Stimulated activated CD8-positive, alpha-beta memory T cell treated with anti-CD3 and anti-CD28 coated beads, Interleukin-4, amount 100 ng/mL, for 24 hours (primary cell): ENCODE measurements at regions not wholly inside any gene's neighbourhood (a gene's known extent, or its start where the extent isn't known, plus 50 kb on each side); places are given as distances from the start of the nearest gene placed in this dataset.

Source experiments
- DNase-seq: peaks from one replicate; pipeline ENCODE4 v3.0.0-alpha.2; 2020; ENCODE audit warnings: low read depth

GRCh38 chr12:124396544-124397398 lies 101.9 kb downstream of the RFLNA start:
- no peak for DNase-seq

DNA sequence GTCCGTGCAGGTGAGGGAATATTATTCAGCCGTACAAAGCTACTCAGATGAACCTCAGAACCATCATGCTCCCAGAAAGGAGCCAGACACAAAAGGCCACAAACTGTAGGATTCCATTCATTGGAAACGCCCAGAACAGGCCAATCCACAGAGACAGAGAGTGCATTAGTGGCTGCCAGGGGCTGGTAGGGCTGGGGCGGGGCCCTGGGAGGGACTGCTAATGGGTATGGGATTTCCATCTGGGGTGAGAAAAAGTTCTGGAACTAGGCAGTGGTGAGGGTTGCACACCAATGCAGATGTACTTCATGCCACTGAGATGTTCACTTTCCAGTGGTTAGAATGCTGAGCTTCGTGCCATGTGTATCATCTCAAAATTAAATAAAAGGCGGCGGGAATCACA lies 101.1 kb downstream of the RFLNA start:
- no peak for DNase-seq

GRCh38 chr12:124395284-124395752 lies 100.4 kb downstream of the RFLNA start:
- DNase-seq, result no peak

DNA sequence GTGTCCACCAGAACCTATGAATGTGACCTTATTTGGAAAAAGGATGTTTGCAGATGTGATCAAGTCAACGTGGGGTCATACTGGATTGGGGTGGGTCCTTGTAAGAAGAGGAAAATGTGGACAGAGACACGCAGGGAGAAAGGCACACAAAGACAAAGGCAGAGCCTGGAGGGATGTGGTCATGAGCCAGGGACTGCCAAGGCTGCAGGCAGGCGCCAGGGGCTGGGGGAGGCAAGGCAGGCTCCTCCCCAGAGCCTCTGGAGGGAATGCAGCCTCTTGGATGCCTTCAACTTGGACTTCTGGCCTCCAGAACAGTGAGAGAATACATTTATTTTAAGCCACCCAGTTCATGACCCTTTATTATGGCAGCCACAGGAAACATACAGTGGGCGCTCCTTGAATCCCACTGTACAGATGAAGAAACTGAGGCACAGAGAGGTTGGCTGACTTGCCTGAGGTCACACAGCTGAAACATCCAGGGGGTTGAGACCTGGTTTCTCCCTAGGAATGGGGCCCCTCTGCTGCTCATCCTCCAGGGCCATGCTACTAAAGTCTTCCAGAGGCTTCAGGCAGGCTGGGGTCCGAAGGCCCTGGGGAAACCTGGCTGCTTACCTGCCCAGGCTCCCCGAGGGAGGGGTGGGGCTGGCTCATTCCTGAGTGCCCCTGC lies 99.7 kb downstream of the RFLNA start:
- DNase-seq, result no peak

- DNase-seq, result no peak
These were observed 98.9 kb downstream of the RFLNA start for GRCh38 chr12:124393831-124394230.

GRCh38 chr12:124393414-124393790 lies 98.5 kb downstream of the RFLNA start:
- DNase-seq, result no peak

DNA sequence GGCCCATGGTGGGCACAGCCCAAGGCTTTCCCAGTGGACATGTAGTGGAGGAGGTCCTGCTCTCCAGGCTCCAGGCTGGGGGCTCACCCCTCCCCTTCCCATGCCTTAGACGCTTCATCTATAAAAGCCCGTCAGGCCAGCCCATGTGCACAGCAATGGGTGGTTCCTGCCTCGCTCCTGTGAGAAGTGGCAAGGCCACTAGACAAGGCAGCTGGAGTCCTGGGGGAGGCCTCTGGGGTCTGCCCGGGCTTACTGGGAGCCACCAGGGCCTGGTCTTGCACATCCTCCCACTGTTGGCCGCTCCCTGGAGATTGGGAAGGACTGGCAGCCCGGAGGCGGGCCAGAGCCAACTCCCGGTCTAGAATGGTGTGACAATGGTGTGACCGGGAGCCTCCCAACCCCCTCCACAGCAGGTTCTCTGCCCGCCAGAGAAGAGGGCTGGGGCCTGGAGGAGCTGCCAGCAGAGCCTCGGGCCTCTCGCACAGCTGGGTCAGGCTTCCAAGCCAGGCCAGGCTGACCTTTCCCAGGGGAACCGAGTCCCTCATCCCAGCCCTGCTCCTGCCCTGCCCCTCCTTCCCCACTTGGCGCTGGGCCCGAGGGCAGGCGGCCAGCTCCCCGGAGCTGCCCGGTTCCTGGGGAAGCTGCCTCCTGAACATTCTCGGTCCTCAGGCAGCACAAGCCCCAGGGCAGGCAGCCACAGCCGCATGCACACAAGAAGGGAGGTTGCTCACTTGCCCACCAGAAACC lies 97.9 kb downstream of the RFLNA start:
- DNase-seq, result no peak

GRCh38 chr12:124392271-124392666 lies 97.4 kb downstream of the RFLNA start:
- DNase-seq, result no peak

GRCh38 chr12:124391340-124392261 lies 96.7 kb downstream of the RFLNA start:
- DNase-seq, result peak; percentile 29

DNA sequence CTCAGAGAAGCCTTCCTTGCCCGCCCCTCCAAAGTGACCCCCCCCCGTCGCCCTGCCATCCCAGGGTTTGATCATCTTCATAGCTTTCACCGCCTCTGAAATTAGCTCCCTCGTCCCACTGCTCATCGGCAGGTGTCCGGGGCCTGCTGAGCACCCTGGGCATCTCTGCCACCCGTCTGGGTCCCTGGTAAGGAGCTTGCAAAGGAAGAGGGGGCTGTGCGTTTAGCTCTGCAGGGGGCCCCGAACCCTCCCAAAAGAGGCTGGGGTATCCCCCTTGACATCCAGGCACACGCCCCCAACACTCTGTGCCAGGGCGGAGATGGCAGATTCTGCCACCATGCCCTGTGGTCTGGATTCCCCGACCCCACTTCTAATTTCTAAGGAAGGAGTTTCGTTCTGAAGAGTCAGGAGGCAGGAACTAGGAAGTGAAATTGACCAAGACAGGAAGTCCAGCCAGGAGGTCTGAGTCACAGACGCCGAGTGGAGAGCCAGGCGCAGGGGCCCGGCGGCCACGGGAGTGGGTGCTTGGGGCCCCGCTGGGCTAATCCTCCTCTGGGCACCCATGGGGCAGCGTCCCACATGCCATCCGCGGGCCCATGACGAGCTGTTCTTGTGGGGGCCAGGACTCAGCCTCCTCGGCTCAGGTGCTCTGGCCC lies 95.7 kb downstream of the RFLNA start:
- no peak for DNase-seq

DNA sequence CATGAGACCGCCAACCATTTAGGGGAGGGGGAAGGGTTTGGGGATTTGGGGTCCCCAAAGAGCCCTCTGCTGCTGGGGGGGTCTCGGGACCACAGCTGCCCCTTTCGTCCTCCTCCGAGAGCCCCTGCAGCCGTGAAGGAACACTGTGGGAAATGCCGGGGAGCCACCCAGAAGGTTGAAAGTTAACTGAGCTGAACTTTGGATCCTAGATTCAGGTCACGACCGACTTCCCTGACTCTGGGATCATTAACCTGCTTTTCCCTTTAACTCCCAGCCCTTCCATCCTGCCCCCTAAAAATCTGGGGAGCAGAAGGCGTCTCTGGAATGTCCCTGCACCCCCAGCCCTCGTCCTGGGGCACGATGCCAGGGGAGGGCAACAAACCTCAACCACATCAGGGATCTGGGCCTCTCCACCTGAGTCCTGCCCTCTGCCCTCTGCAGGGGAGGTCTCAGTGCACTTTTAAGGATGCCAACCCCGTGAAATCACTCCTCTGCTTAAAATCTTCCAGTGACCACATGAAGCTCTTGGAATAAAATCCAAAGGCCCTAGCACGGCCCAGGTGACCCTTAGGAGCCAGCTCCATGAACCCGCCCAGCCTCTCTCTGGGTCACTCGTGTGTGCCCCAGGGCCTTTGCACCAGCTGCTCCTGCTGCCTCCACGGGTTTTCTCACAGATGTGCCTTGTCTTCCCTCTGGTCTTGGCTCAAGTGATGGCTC lies 95.0 kb downstream of the RFLNA start:
- no peak for DNase-seq

DNA sequence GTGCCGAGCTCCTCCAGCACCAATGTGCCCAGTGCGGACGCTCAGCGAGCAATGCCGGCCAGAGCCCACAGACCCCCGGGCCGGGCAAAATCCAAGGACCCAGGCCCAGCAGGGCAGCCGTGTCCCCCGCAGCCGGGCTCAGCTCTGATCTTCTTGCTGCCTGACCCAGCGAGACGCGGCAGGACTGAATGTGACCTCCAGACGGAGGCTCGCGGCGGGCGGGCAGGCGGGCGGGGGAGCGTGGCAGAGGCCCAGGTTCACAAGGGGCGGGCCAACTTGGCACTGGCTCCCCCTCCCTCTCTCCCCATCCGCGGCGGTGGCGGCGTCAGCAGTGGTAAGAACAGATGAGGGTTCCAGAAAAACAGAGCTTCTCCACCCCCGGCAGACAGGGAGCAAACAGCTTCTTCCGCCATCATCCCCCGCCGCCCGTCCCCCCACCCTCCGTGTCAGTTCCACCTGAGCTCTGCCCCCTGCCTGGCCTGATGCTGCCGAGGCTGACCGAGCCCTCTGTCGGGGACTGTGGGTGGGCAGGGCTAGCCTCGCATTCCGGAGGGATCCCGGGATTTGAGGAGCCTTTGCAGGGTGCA lies 94.3 kb downstream of the RFLNA start:
- peak; percentile 53 for DNase-seq

DNA sequence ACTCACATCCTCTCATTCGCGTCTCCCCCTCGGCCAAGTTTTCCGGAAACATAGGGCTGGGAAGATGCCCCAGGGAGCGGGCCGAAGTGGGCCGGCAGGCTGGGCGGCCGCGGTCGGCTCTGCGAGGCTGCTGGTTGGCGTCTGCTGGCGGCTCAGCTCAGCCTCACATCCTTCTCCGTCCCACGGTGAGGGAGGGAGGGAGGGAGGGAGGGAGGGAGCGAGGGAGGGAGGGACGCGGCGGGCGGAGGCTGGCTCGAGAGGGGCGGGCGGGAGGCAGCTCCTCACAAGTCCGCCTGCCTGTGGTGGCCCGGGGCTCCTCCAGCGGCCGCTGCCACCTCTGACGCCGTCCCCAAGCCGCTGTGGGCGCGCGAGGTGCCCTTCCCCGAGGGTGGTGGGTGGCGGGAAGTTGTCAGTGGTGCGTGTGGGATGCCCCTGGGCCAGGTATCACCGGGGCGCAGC lies 93.8 kb downstream of the RFLNA start:
- peak; percentile 44 for DNase-seq

DNA sequence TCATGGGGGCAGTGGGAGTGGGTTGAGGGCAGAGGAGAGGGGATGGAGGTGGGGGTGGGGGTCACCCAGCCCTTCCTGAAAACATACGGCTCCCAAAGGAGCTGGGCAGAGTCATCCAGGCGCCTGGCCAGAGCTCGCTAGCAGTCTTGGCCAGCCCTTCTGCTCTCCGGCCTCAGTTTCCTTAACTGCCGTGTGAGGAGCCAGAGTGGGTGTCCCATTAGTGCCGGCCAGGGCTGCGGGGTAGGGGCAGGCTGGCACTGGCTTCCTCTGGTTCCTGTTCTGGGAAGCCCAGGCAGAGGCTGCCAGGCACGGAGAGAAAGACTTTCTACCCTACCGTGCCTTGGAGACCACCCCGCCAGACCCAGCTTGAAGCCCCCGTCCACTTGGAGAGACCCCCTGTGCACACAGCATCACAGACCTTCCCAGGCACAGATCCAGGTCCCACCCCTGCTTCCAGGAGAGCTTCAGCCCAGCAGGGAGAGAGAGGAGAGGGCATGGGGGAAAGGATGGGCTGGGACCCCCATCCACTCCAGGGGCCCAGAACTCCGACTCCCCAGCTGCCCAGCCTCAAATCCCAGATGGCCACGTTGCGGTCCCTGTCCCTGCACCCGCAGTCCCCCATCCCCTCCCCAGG lies 93.3 kb downstream of the RFLNA start:
- DNase-seq, result no peak

GRCh38 chr12:124387528-124387911 lies 92.6 kb downstream of the RFLNA start:
- DNase-seq, result no peak

- DNase-seq, result no peak
These were observed 92.0 kb downstream of the RFLNA start for GRCh38 chr12:124386661-124387527.

GRCh38 chr12:124386059-124386458 lies 91.2 kb downstream of the RFLNA start:
- no peak for DNase-seq

DNA sequence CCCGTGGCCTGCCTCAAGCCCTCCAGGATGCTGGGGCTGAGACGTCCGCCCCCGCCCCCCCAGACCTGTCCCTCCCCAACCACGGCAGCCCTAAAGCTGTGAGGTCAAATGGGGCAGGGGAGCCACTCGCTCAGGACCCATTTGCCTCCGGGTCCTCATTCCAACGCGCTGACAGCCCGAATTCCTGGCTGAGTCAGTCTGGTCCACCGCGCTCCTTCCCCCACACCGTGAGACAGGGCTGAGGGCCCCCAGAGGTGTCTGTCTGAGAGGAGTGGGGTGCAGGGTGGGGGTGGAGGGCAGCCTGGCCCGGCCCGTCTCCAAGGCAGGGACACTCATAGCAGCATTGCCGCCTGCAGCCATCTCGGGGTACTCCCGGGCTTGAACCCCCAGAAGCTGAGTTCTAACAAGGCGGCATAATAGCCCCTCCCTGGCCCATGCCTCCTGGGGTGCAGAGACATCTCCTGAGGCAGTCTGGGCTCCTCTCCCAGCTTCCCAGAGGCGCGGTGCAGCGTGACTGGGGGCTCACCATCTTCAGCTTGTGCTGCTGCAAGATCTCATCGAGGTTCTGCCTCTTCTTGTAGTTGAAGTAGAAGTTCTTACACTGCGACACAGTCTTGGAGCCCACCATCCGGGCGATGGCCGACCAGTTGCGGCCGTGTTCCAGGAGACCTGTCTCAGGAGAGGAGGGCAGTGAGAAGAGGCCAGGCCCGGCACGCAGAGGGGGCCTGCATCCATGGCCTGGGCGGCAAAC lies 90.5 kb downstream of the RFLNA start:
- no peak for DNase-seq
